A673 (cell line): ENCODE measurements at regions not wholly inside any gene's neighbourhood (a gene's known extent, or its start where the extent isn't known, plus 50 kb on each side); places are given as distances from the start of the nearest gene placed in this dataset.

Source experiments
- EZH2 ChIP-seq: fragments of 200-600 bp; sonication (generic); IDR thresholded peaks from 2 replicates; pipeline ENCODE4 v1.6.1; 2017; ENCODE audit warnings: borderline replicate concordance, low read depth, mild to moderate bottlenecking, mixed read lengths, antibody characterized with exemption, low read length; ENCODE audit not compliant: poor library complexity, severe bottlenecking
- TF ChIP-seq, protein P1 (sequence below): fragments of 300-800, 200-600 bp; sonication (generic); conservative IDR thresholded peaks from 2 replicates; pipeline ENCODE4 v1.5.1; 2017; ENCODE audit warnings: low read depth, mild to moderate bottlenecking, antibody characterized with exemption, low read length, moderate library complexity, mixed read lengths

DNA sequence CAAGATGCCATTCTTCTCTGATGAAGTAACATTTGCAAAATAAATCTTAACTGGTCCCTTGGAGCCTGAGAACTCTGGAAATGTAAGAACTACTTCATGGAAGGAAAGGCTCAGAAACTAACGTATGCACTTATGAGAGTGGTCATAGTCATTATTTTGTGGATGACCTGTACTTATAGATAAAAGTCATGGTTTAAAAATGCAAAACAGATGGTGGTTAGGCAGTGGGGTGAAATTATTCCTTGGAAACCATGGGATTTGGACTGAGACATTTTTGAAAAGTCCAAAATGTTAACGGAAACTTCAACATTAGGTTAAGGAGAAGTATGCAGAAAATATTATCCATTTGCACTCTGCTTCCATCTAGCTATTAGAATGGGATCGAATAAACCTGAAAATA is 223.0 kb downstream of the ICOS start:
- TF ChIP-seq, protein P1, sequence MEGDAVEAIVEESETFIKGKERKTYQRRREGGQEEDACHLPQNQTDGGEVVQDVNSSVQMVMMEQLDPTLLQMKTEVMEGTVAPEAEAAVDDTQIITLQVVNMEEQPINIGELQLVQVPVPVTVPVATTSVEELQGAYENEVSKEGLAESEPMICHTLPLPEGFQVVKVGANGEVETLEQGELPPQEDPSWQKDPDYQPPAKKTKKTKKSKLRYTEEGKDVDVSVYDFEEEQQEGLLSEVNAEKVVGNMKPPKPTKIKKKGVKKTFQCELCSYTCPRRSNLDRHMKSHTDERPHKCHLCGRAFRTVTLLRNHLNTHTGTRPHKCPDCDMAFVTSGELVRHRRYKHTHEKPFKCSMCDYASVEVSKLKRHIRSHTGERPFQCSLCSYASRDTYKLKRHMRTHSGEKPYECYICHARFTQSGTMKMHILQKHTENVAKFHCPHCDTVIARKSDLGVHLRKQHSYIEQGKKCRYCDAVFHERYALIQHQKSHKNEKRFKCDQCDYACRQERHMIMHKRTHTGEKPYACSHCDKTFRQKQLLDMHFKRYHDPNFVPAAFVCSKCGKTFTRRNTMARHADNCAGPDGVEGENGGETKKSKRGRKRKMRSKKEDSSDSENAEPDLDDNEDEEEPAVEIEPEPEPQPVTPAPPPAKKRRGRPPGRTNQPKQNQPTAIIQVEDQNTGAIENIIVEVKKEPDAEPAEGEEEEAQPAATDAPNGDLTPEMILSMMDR, result no peak
- no peak for TF ChIP-seq EZH2
